ENCODE measurements at regions not wholly inside any gene's neighbourhood (a gene's known extent, or its start where the extent isn't known, plus 50 kb on each side); places are given as distances from the start of the nearest gene placed in this dataset.

- no peaks in the 10 kb centered on the region for H3K27me3 ChIP-seq
- 80 to 88% methylated on average over 14 of the region's 14 CpGs for WGBS, 2 donors
- no peak overlapping the region for H3K27ac ChIP-seq
- peaks cover 0 to 8% (median 0%) of the 10 kb centered on the region in 9 donors for H3K4me1 ChIP-seq
- DNase-seq (no peak), ATAC-seq (no peak)
- H3K36me3 ChIP-seq, result no peaks in the 10 kb centered on the region
- no peak overlapping the region for H3K4me3 ChIP-seq
- no peaks in the 10 kb centered on the region for H3K9me3 ChIP-seq
- intact Hi-C loops (cut with DNase I), result no loop called here
- TF ChIP-seq CTCF (IDR thresholded peaks at IDR 0.05), result no peak
These were observed 85.3 kb upstream of the RALGAPA2 start for GRCh38 chr20:20797521-20798310.

GRCh38 chr20:20796766-20797440, 84.5 kb upstream of the RALGAPA2 start:
- peaks cover 0 to 7% (median 0%) of the 10 kb centered on the region in 9 donors for H3K4me1 ChIP-seq
- TF ChIP-seq CTCF (IDR thresholded peaks at IDR 0.05), result no peak
- H3K9me3 ChIP-seq, result no peaks in the 10 kb centered on the region
- H3K27me3 ChIP-seq, result no peaks in the 10 kb centered on the region
- WGBS, 2 donors, result 89 to 91% methylated on average over 18 of the region's 18 CpGs
- no peaks in the 10 kb centered on the region for H3K36me3 ChIP-seq
- intact Hi-C loops (cut with DNase I), result no loop called here
- no peak for DNase-seq
- H3K27ac ChIP-seq, result no peak overlapping the region
- no peak for ATAC-seq
- no peak overlapping the region for H3K4me3 ChIP-seq

GRCh38 chr20:20795721-20796120, 83.3 kb upstream of the RALGAPA2 start:
- Histone ChIP-seq H3K36me3 (no peaks in the 10 kb centered on the region), H3K4me1 (peaks cover 0 to 7% (median 0%) of the 10 kb centered on the region in 9 donors), H3K27ac (no peak overlapping the region), H3K4me3 (no peak overlapping the region), H3K9me3 (no peaks in the 10 kb centered on the region), H3K27me3 (no peaks in the 10 kb centered on the region)
- DNase-seq (no peak), ATAC-seq (no peak)
- WGBS, 2 donors, result 75 to 82% methylated on average over 5 of the region's 5 CpGs
- intact Hi-C loops (cut with DNase I), result no loop called here
- TF ChIP-seq CTCF (IDR thresholded peaks at IDR 0.05), result no peak

- TF ChIP-seq CTCF (IDR thresholded peaks at IDR 0.05), result no peak
- H3K27me3 ChIP-seq, result no peaks in the 10 kb centered on the region
- no peak overlapping the region for H3K4me3 ChIP-seq
- intact Hi-C loops (cut with DNase I), result no loop called here
- H3K27ac ChIP-seq, result no peak overlapping the region
- ATAC-seq, result no peak
- 69 to 73% methylated on average over 3 of the region's 3 CpGs for WGBS, 2 donors
- H3K36me3 ChIP-seq, result no peaks in the 10 kb centered on the region
- peaks cover 0 to 4% (median 0%) of the 10 kb centered on the region in 9 donors for H3K4me1 ChIP-seq
- no peaks in the 10 kb centered on the region for H3K9me3 ChIP-seq
- no peak for DNase-seq
These were observed 82.7 kb upstream of the RALGAPA2 start for GRCh38 chr20:20795119-20795518.
